Astrocyte (in vitro differentiated cells and primary cell): ENCODE measurements at regions not wholly inside any gene's neighbourhood (a gene's known extent, or its start where the extent isn't known, plus 50 kb on each side); places are given as distances from the start of the nearest gene placed in this dataset.

Source experiments
- CTCF ChIP-seq: IDR thresholded peaks from 2 replicates; pipeline ENCODE4 v1.5.1; 2011; ENCODE audit warnings: low read depth, mild to moderate bottlenecking, inconsistent platforms, low read length, moderate library complexity; ENCODE audit not compliant: insufficient read depth
- EZH2 ChIP-seq: IDR thresholded peaks from 2 replicates; pipeline ENCODE4 v1.6.1; 2012; ENCODE audit warnings: mild to moderate bottlenecking, low read length, inconsistent platforms; ENCODE audit not compliant: insufficient read depth

- TF ChIP-seq EZH2 (no peak), CTCF (no peak)
These were observed 81.3 kb upstream of the FSTL5 start for GRCh38 chr4:162245051-162245450.
